Mesothelial cell of epicardium (in vitro differentiated cells): ENCODE measurements at regions not wholly inside any gene's neighbourhood (a gene's known extent, or its start where the extent isn't known, plus 50 kb on each side); places are given as distances from the start of the nearest gene placed in this dataset.

ENCODE experiments used
- DNase-seq, 2 experiments: peaks; one replicate each; pipeline ENCODE4 v3.0.0; 2021; ENCODE audit warnings: low spot score in 2 of 2; ENCODE audit not compliant: unreplicated experiment in 2 of 2
- H3K27ac Mint-ChIP-seq: 2 replicates; pipeline ENCODE4 v1.8.0; 2021; ENCODE audit warnings: mixed read lengths
- H3K27me3 Mint-ChIP-seq: 2 replicates; pipeline ENCODE4 v1.8.0; 2021; ENCODE audit warnings: low read depth, mixed read lengths
- H3K36me3 Mint-ChIP-seq: 2 replicates; pipeline ENCODE4 v1.8.0; 2021; ENCODE audit warnings: mixed read lengths
- H3K4me1 Mint-ChIP-seq: 2 replicates; pipeline ENCODE4 v1.8.0; 2021; ENCODE audit warnings: mixed read lengths
- H3K4me3 Mint-ChIP-seq: 2 replicates; pipeline ENCODE4 v1.8.0; 2021; ENCODE audit warnings: mild to moderate bottlenecking, moderate library complexity, mixed read lengths
- H3K9me3 Mint-ChIP-seq: 2 replicates; pipeline ENCODE4 v1.8.0; 2021; ENCODE audit warnings: mixed read lengths
- TF ChIP-seq, protein P1 (sequence below): fragments of 200-600 bp; sonication (generic); IDR thresholded peaks from one replicate; pipeline ENCODE4 v1.5.0; 2021; ENCODE audit warnings: antibody characterized with exemption; ENCODE audit not compliant: unreplicated experiment

DNA sequence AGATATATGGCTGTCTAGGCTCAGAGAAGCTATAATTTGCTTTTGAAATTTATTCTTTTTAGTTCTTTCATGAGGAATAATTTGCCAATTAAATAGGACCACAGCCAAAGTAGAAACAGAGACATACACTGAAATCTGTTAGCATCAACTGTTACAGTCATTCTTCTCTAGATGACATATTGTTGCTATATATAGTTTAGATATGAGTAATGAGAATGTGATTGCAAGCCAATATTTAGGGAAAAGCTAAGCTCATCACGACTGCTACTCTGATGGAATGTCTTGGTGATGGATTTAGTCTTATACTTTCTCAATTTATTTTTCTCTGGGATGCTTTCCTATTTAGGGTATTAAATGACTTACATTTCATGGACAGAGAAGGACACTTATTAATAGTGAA lies 259.1 kb downstream of the LNPK start:
- Mint-ChIP-seq H3K9me3 (no peaks in the 10 kb centered on the region), H3K36me3 (no peaks in the 10 kb centered on the region), H3K27me3 (no peaks in the 10 kb centered on the region), H3K27ac (no peak overlapping the region), H3K4me3 (no peak overlapping the region), H3K4me1 (no peaks in the 10 kb centered on the region)
- DNase-seq: no peak
- TF ChIP-seq, protein P1, sequence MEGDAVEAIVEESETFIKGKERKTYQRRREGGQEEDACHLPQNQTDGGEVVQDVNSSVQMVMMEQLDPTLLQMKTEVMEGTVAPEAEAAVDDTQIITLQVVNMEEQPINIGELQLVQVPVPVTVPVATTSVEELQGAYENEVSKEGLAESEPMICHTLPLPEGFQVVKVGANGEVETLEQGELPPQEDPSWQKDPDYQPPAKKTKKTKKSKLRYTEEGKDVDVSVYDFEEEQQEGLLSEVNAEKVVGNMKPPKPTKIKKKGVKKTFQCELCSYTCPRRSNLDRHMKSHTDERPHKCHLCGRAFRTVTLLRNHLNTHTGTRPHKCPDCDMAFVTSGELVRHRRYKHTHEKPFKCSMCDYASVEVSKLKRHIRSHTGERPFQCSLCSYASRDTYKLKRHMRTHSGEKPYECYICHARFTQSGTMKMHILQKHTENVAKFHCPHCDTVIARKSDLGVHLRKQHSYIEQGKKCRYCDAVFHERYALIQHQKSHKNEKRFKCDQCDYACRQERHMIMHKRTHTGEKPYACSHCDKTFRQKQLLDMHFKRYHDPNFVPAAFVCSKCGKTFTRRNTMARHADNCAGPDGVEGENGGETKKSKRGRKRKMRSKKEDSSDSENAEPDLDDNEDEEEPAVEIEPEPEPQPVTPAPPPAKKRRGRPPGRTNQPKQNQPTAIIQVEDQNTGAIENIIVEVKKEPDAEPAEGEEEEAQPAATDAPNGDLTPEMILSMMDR: no peak

DNA sequence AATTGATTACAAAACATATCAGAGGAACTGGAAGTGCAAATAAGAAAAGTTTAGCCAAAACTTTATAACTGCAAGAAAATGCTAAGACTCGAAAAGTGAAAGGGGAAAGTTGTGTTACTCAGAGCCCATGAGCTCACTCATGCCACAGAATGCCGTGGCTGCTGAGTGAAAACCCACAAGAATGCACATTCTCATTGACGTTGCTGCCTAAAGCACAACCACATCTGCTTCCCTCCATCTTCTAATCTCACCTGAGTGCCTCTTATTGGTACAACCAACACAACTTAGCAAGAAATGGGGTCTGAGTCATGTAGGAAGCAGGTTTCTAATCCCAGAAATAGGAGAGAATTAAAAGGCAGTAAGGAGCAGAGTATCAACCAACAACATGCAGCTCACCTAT lies 259.7 kb downstream of the LNPK start:
- H3K4me3 Mint-ChIP-seq: no peak overlapping the region
- DNase-seq: no peak
- no peaks in the 10 kb centered on the region for H3K36me3 Mint-ChIP-seq
- TF ChIP-seq, protein P1: no peak
- H3K4me1 Mint-ChIP-seq: no peaks in the 10 kb centered on the region
- no peak overlapping the region for H3K27ac Mint-ChIP-seq
- H3K9me3 Mint-ChIP-seq: no peaks in the 10 kb centered on the region
- H3K27me3 Mint-ChIP-seq: no peaks in the 10 kb centered on the region

DNA sequence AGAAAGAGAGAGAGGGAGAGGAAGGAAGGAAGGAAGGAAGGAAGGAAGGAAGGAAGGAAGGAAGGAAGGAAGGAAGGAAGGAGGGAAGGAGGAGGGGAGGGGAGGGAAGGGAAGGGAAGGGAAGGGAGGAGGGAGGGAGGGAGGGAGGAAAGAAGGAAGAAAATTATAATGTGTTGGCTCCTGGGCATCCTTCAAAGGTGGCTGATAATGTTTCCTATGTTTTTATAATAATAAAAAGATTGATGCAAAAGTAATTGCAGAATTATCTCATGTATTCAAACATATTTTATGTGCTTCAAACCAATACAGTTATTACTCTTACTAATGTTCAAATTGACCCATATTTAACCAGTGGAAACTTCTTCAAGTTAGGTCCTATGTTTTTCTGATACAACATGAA lies 260.9 kb downstream of the LNPK start:
- Mint-ChIP-seq H3K4me3 (no peak overlapping the region), H3K9me3 (no peaks in the 10 kb centered on the region), H3K27me3 (no peaks in the 10 kb centered on the region), H3K4me1 (no peaks in the 10 kb centered on the region), H3K27ac (no peak overlapping the region), H3K36me3 (no peaks in the 10 kb centered on the region)
- TF ChIP-seq, protein P1: no peak
- DNase-seq: no peak

DNA sequence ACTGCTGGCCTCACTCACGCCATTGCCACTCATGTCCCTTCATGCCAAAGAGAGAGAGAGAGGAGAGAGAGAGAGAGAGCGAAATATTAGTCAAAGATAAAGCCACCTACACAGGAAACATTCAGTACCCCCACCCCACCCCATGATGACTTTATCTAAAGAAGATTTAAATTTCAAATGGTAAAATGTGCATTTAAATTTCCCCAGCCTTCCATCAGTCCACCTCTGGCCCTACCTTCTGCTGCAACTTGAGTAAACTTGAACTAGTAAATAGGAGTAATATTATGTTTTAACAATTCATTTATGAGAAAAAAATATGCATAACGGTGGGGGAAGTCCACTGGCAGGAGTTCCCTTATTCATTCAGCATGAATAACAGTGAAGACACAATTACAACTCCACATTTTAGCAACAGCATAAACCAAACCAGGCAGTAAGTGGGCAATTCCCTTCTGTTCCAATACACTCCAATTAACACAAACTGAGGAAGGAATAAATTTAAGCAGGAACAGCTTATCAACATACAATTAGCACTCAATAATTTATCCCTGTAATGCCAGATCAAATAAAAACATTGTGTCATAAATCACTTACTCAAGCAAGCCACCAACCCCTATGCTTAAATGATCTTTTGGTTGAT lies 264.2 kb downstream of the LNPK start:
- Mint-ChIP-seq H3K9me3 (no peaks in the 10 kb centered on the region), H3K27ac (no peak overlapping the region), H3K27me3 (no peaks in the 10 kb centered on the region), H3K4me3 (no peak overlapping the region), H3K4me1 (no peaks in the 10 kb centered on the region), H3K36me3 (no peaks in the 10 kb centered on the region)
- TF ChIP-seq, protein P1: no peak
- DNase-seq: no peak

DNA sequence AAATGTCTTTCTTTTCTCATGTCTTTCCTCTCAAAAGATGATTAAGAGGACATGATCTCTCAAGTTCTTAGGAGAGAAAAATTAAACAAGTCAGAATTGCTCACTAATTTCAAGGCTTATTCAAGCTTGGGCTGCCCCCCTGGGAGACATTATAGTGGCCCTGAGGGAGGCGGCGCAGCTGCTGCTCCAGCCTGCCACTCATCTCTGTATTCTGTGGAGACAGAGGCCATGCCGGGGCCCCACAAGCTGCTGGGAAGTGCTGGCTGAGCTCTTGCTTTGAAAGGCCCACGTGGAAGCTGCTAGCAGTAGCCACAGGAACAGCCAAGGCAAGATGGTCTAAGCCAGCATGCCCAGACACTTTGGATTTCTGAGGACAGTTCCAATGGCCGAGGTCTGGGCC lies 267.4 kb downstream of the LNPK start:
- Mint-ChIP-seq H3K27ac (no peak overlapping the region), H3K36me3 (no peaks in the 10 kb centered on the region)

More for the DNA sequence above, 267.4 kb downstream of the LNPK start:
- no peak for DNase-seq
- Mint-ChIP-seq H3K9me3 (peaks cover 8% of the 10 kb centered on the region), H3K4me3 (no peak overlapping the region), H3K27me3 (no peaks in the 10 kb centered on the region), H3K4me1 (no peaks in the 10 kb centered on the region)
- TF ChIP-seq, protein P1: no peak
